GM23338 (cell line): ENCODE measurements at regions not wholly inside any gene's neighbourhood (a gene's known extent, or its start where the extent isn't known, plus 50 kb on each side); places are given as distances from the start of the nearest gene placed in this dataset.

Source experiments
- ATAC-seq: fragments of 200-7000 bp; cut with Tn5 transposase; 3 replicates; pipeline ENCODE4 v1.9.1; 2020
- DNase-seq: peaks from one replicate; pipeline ENCODE4 v3.0.0-alpha.2; 2015; ENCODE audit warnings: low spot score
- H2AFZ ChIP-seq: fragments of 200-600 bp; sonication (generic); 2 replicates; pipeline ENCODE4 v1.8.0; 2016; ENCODE audit warnings: antibody characterized with exemption, mild to moderate bottlenecking, moderate library complexity
- H3F3A ChIP-seq: fragments of 200-600 bp; sonication (generic); replicated peaks from 2 replicates; pipeline ENCODE4 v1.8.0; 2017; ENCODE audit warnings: antibody characterized with exemption, mixed run types, low read depth
- H3K27ac ChIP-seq: fragments of 200-600 bp; sonication (generic); 2 replicates; pipeline ENCODE4 v1.6.1; 2016; ENCODE audit warnings: low read depth
- H3K27me3 ChIP-seq: fragments of 200-600 bp; sonication (generic); 2 replicates; pipeline ENCODE4 v1.8.0; 2016; ENCODE audit warnings: mild to moderate bottlenecking, mixed run types, moderate library complexity; ENCODE audit not compliant: insufficient read depth
- H3K36me3 ChIP-seq: fragments of 200-600 bp; sonication (generic); 2 replicates; pipeline ENCODE4 v1.8.0; 2016; ENCODE audit warnings: mild to moderate bottlenecking; ENCODE audit not compliant: insufficient read depth
- H3K4me1 ChIP-seq: fragments of 200-600 bp; sonication (generic); 2 replicates; pipeline ENCODE4 v1.8.0; 2016; ENCODE audit warnings: mild to moderate bottlenecking, moderate library complexity; ENCODE audit not compliant: insufficient read depth
- H3K4me2 ChIP-seq: fragments of 200-600 bp; sonication (generic); 2 replicates; pipeline ENCODE4 v1.7.1; 2017; ENCODE audit warnings: mixed run types
- H3K4me3 ChIP-seq: fragments of 200-600 bp; sonication (generic); 2 replicates; pipeline ENCODE4 v1.6.1; 2016; ENCODE audit warnings: mixed run types
- H3K79me2 ChIP-seq: fragments of 200-600 bp; sonication (generic); replicated peaks from 2 replicates; pipeline ENCODE4 v1.8.0; 2017; ENCODE audit warnings: mild to moderate bottlenecking; ENCODE audit not compliant: insufficient read depth
- H3K9me2 ChIP-seq: fragments of 200-600 bp; sonication (generic); 2 replicates; pipeline ENCODE4 v1.8.0; 2017; ENCODE audit not compliant: insufficient read depth
- H4K20me1 ChIP-seq: fragments of 200-600 bp; sonication (generic); replicated peaks from 2 replicates; pipeline ENCODE4 v1.8.0; 2017; ENCODE audit warnings: mild to moderate bottlenecking; ENCODE audit not compliant: insufficient read depth
- H3K27ac Mint-ChIP-seq: 2 replicates; pipeline ENCODE4 v1.8.0; 2020; ENCODE audit warnings: inconsistent platforms, mild to moderate bottlenecking, moderate library complexity, mixed read lengths
- H3K27me3 Mint-ChIP-seq: 3 replicates; pipeline ENCODE4 v1.8.0; 2022; ENCODE audit warnings: low read depth, mild to moderate bottlenecking, moderate library complexity, mixed read lengths, inconsistent platforms; ENCODE audit not compliant: insufficient read depth, poor library complexity
- H3K36me3 Mint-ChIP-seq: 3 replicates; pipeline ENCODE4 v1.8.0; 2021; ENCODE audit warnings: low read depth, mild to moderate bottlenecking, inconsistent platforms, moderate library complexity, mixed read lengths
- H3K4me1 Mint-ChIP-seq: 3 replicates; pipeline ENCODE4 v1.8.0; 2020; ENCODE audit warnings: mild to moderate bottlenecking, inconsistent platforms, mixed read lengths
- H3K4me3 Mint-ChIP-seq: 3 replicates; pipeline ENCODE4 v1.8.0; 2021; ENCODE audit warnings: moderate library complexity, mild to moderate bottlenecking, inconsistent platforms, mixed read lengths
- H3K9me3 Mint-ChIP-seq: 3 replicates; pipeline ENCODE4 v1.8.0; 2020; ENCODE audit warnings: moderate library complexity, mild to moderate bottlenecking, inconsistent platforms, mixed read lengths
- CREB1 ChIP-seq: fragments of 250-450 bp; sonication (Bioruptor Pico); IDR thresholded peaks from 2 replicates; pipeline ENCODE4 v1.5.0; 2020; ENCODE audit warnings: low read depth, mild to moderate bottlenecking, moderate library complexity
- EZH2 ChIP-seq: fragments of 200-600 bp; sonication (generic); IDR thresholded peaks from one replicate; pipeline ENCODE4 v1.8.0; 2017; ENCODE audit warnings: antibody characterized with exemption, mild to moderate bottlenecking, low read depth; ENCODE audit not compliant: unreplicated experiment
- EZH2phosphoT487 ChIP-seq: fragments of 200-600 bp; sonication (generic); IDR thresholded peaks from one replicate; pipeline ENCODE4 v1.8.1; 2018; ENCODE audit warnings: antibody characterized with exemption; ENCODE audit not compliant: unreplicated experiment
- JUNB ChIP-seq: IDR thresholded peaks from one replicate; pipeline ENCODE4 v1.6.1; 2016; ENCODE audit warnings: antibody characterized with exemption; ENCODE audit not compliant: unreplicated experiment
- NANOG ChIP-seq: IDR thresholded peaks from 2 replicates; pipeline ENCODE4 v1.6.1; 2016; ENCODE audit warnings: antibody characterized with exemption, borderline replicate concordance
- POLR2AphosphoS5 ChIP-seq: IDR thresholded peaks from 2 replicates; pipeline ENCODE4 v1.6.1; 2016; ENCODE audit warnings: antibody characterized with exemption, low read depth
- STAT1 ChIP-seq: IDR thresholded peaks from one replicate; pipeline ENCODE4 v1.6.1; 2016; ENCODE audit warnings: antibody characterized with exemption; ENCODE audit not compliant: unreplicated experiment
- ZNF114 ChIP-seq: fragments of 250-450 bp; sonication (Bioruptor Pico); IDR thresholded peaks from 2 replicates; pipeline ENCODE4 v1.5.0; 2020; ENCODE audit warnings: mild to moderate bottlenecking, moderate library complexity
- ZNF331 ChIP-seq: fragments of 250-450 bp; sonication (Bioruptor Pico); IDR thresholded peaks from 2 replicates; pipeline ENCODE4 v1.5.0; 2020; ENCODE audit warnings: low read depth, mild to moderate bottlenecking, moderate library complexity
- TF ChIP-seq, protein P1 (sequence below): fragments of 250-450 bp; sonication (Bioruptor Pico); IDR thresholded peaks from 2 replicates; pipeline ENCODE4 v1.5.0; 2020; ENCODE audit warnings: mild to moderate bottlenecking, moderate library complexity
- TF ChIP-seq, protein P2 (sequence below), 2 experiments: fragments of 200-600 bp in 1 of 2; sonication (generic) in 1 of 2; conservative IDR thresholded peaks; 2 replicates each; pipeline versions ENCODE4 v1.5.1 to v1.6.1; 2016 to 2017; ENCODE audit warnings: antibody characterized with exemption in 2 of 2, low read depth in 2 of 2, mild to moderate bottlenecking in 2 of 2, moderate library complexity in 1 of 2
- TF ChIP-seq, protein P3 (sequence below): IDR thresholded peaks from one replicate; pipeline ENCODE4 v1.6.1; 2018; ENCODE audit warnings: antibody characterized with exemption; ENCODE audit not compliant: unreplicated experiment
- TF ChIP-seq, protein P4 (sequence below): IDR thresholded peaks from 2 replicates; pipeline ENCODE4 v1.6.1; 2016; ENCODE audit warnings: antibody characterized with exemption

DNA sequence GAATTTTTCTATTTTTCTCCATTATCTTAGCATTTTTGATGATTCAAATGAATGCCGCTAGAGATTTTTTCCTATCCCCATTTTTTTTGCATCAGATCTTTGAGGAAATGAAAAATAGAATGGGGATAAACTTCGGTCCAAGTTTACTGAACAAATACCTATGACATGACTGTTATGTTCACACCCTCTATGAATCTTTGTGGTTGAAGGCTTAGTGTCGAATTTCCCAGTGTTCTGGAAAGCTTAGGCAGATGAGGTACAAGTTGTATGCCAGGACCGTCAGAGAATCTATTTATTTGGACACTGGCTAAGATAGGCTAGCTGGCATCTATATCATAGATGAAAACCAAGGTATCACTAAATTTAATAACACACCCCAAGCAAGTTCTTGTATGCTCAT is 123.4 kb downstream of the SPCS3 start:
- Histone ChIP-seq H2AFZ (no peak overlapping the region), H3K9me2 (peaks cover under 1% of the 10 kb centered on the region; the same call in 1 of the 2 replicates), H3K79me2 (no peaks in the 10 kb centered on the region), H3K4me1 (no peaks in the 10 kb centered on the region), H3K4me3 (no peak overlapping the region), H3K27me3 (no peaks in the 10 kb centered on the region), H3K27ac (no peak overlapping the region), H3F3A (no peaks in the 10 kb centered on the region), H4K20me1 (no peaks in the 10 kb centered on the region), H3K36me3 (no peaks in the 10 kb centered on the region), H3K4me2 (no peak overlapping the region)
- H3K36me3 Mint-ChIP-seq: no peaks in the 10 kb centered on the region
- no peak overlapping the region for H3K27ac Mint-ChIP-seq
- no peaks in the 10 kb centered on the region for H3K4me1 Mint-ChIP-seq
- TF ChIP-seq EZH2: no peak
- TF ChIP-seq CREB1 (CRISPR knock-in tag): no peak
- no peak for TF ChIP-seq NANOG
- TF ChIP-seq EZH2phosphoT487: no peak
- TF ChIP-seq STAT1: no peak
- TF ChIP-seq, protein P1, sequence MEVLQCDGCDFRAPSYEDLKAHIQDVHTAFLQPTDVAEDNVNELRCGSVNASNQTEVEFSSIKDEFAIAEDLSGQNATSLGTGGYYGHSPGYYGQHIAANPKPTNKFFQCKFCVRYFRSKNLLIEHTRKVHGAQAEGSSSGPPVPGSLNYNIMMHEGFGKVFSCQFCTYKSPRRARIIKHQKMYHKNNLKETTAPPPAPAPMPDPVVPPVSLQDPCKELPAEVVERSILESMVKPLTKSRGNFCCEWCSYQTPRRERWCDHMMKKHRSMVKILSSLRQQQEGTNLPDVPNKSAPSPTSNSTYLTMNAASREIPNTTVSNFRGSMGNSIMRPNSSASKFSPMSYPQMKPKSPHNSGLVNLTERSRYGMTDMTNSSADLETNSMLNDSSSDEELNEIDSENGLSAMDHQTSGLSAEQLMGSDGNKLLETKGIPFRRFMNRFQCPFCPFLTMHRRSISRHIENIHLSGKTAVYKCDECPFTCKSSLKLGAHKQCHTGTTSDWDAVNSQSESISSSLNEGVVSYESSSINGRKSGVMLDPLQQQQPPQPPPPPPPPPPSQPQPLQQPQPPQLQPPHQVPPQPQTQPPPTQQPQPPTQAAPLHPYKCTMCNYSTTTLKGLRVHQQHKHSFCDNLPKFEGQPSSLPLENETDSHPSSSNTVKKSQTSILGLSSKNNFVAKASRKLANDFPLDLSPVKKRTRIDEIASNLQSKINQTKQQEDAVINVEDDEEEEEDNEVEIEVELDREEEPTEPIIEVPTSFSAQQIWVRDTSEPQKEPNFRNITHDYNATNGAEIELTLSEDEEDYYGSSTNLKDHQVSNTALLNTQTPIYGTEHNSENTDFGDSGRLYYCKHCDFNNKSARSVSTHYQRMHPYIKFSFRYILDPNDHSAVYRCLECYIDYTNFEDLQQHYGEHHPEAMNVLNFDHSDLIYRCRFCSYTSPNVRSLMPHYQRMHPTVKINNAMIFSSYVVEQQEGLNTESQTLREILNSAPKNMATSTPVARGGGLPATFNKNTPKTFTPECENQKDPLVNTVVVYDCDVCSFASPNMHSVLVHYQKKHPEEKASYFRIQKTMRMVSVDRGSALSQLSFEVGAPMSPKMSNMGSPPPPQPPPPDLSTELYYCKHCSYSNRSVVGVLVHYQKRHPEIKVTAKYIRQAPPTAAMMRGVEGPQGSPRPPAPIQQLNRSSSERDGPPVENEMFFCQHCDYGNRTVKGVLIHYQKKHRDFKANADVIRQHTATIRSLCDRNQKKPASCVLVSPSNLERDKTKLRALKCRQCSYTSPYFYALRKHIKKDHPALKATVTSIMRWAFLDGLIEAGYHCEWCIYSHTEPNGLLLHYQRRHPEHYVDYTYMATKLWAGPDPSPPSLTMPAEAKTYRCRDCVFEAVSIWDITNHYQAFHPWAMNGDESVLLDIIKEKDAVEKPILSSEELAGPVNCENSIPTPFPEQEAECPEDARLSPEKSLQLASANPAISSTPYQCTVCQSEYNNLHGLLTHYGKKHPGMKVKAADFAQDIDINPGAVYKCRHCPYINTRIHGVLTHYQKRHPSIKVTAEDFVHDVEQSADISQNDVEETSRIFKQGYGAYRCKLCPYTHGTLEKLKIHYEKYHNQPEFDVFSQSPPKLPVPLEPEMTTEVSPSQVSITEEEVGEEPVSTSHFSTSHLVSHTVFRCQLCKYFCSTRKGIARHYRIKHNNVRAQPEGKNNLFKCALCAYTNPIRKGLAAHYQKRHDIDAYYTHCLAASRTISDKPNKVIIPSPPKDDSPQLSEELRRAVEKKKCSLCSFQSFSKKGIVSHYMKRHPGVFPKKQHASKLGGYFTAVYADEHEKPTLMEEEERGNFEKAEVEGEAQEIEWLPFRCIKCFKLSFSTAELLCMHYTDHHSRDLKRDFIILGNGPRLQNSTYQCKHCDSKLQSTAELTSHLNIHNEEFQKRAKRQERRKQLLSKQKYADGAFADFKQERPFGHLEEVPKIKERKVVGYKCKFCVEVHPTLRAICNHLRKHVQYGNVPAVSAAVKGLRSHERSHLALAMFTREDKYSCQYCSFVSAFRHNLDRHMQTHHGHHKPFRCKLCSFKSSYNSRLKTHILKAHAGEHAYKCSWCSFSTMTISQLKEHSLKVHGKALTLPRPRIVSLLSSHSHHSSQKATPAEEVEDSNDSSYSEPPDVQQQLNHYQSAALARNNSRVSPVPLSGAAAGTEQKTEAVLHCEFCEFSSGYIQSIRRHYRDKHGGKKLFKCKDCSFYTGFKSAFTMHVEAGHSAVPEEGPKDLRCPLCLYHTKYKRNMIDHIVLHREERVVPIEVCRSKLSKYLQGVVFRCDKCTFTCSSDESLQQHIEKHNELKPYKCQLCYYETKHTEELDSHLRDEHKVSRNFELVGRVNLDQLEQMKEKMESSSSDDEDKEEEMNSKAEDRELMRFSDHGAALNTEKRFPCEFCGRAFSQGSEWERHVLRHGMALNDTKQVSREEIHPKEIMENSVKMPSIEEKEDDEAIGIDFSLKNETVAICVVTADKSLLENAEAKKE (CRISPR knock-in tag): no peak
- TF ChIP-seq ZNF331: no peak
- TF ChIP-seq, protein P2, sequence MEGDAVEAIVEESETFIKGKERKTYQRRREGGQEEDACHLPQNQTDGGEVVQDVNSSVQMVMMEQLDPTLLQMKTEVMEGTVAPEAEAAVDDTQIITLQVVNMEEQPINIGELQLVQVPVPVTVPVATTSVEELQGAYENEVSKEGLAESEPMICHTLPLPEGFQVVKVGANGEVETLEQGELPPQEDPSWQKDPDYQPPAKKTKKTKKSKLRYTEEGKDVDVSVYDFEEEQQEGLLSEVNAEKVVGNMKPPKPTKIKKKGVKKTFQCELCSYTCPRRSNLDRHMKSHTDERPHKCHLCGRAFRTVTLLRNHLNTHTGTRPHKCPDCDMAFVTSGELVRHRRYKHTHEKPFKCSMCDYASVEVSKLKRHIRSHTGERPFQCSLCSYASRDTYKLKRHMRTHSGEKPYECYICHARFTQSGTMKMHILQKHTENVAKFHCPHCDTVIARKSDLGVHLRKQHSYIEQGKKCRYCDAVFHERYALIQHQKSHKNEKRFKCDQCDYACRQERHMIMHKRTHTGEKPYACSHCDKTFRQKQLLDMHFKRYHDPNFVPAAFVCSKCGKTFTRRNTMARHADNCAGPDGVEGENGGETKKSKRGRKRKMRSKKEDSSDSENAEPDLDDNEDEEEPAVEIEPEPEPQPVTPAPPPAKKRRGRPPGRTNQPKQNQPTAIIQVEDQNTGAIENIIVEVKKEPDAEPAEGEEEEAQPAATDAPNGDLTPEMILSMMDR (conservative IDR thresholded peaks at IDR 0.05; ENCODE audit: low read depth in 2 of 2): no peak
- TF ChIP-seq, protein P3, sequence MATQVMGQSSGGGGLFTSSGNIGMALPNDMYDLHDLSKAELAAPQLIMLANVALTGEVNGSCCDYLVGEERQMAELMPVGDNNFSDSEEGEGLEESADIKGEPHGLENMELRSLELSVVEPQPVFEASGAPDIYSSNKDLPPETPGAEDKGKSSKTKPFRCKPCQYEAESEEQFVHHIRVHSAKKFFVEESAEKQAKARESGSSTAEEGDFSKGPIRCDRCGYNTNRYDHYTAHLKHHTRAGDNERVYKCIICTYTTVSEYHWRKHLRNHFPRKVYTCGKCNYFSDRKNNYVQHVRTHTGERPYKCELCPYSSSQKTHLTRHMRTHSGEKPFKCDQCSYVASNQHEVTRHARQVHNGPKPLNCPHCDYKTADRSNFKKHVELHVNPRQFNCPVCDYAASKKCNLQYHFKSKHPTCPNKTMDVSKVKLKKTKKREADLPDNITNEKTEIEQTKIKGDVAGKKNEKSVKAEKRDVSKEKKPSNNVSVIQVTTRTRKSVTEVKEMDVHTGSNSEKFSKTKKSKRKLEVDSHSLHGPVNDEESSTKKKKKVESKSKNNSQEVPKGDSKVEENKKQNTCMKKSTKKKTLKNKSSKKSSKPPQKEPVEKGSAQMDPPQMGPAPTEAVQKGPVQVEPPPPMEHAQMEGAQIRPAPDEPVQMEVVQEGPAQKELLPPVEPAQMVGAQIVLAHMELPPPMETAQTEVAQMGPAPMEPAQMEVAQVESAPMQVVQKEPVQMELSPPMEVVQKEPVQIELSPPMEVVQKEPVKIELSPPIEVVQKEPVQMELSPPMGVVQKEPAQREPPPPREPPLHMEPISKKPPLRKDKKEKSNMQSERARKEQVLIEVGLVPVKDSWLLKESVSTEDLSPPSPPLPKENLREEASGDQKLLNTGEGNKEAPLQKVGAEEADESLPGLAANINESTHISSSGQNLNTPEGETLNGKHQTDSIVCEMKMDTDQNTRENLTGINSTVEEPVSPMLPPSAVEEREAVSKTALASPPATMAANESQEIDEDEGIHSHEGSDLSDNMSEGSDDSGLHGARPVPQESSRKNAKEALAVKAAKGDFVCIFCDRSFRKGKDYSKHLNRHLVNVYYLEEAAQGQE: no peak
- no peak for TF ChIP-seq JUNB
- TF ChIP-seq POLR2AphosphoS5: no peak
- TF ChIP-seq ZNF114 (CRISPR knock-in tag): no peak
- TF ChIP-seq, protein P4, sequence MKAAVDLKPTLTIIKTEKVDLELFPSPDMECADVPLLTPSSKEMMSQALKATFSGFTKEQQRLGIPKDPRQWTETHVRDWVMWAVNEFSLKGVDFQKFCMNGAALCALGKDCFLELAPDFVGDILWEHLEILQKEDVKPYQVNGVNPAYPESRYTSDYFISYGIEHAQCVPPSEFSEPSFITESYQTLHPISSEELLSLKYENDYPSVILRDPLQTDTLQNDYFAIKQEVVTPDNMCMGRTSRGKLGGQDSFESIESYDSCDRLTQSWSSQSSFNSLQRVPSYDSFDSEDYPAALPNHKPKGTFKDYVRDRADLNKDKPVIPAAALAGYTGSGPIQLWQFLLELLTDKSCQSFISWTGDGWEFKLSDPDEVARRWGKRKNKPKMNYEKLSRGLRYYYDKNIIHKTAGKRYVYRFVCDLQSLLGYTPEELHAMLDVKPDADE: no peak
- no peaks in the 10 kb centered on the region for H3K27me3 Mint-ChIP-seq
- DNase-seq (no peak), ATAC-seq (no peak)
- no peaks in the 10 kb centered on the region for H3K9me3 Mint-ChIP-seq
- H3K4me3 Mint-ChIP-seq: no peak overlapping the region
